ENCODE measurements at regions not wholly inside any gene's neighbourhood (a gene's known extent, or its start where the extent isn't known, plus 50 kb on each side); places are given as distances from the start of the nearest gene placed in this dataset.
"Not testable (repeated sequence)": the region's sequence is repeated elsewhere in the genome, so short reads cannot be mapped to it uniquely, and the experiment has no call there.

DNA sequence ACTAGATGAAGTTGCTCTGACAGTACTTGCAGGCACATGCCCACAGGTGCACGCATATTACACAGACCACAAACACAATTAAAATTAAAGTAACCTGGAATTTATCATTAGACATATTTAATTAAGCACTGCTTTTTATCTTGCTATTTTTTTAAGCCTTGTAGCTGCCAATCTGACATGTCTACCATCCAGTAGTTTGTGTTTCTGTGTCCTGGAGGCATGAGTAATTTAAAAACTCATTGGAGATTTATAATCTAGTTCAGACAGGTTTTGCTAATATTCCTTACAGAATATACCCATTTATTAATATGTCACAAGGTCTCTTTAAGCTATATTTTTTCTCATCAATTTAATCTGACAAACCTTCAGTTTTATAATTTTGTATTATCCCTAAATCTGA lies 445.0 kb upstream of the KLF6 start:
- no peak for DNase-seq (ENCODE audit: low read depth)

- no peak for DNase-seq (ENCODE audit: low read depth)
These were observed 444.1 kb upstream of the KLF6 start for GRCh38 chr10:4229106-4229505.

DNA sequence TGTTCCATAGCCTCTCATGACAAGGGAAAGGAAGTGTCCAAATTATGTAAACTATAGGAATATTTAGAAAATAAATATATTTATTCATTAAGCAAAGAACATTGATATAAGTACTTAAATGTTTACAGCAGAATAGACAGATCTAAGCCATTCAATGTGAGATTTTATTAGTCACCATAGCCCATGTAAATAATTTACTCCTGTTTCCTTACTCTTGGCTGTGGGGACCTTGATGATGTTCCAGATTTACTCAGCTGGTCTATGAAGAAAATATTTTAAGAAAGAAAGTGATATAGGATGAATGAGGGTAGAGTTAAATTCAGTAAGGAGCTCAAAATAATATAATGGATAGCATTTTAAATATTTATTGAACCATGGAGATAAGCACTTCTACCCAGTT lies 442.6 kb upstream of the KLF6 start:
- DNase-seq (ENCODE audit: low read depth): no peak

DNA sequence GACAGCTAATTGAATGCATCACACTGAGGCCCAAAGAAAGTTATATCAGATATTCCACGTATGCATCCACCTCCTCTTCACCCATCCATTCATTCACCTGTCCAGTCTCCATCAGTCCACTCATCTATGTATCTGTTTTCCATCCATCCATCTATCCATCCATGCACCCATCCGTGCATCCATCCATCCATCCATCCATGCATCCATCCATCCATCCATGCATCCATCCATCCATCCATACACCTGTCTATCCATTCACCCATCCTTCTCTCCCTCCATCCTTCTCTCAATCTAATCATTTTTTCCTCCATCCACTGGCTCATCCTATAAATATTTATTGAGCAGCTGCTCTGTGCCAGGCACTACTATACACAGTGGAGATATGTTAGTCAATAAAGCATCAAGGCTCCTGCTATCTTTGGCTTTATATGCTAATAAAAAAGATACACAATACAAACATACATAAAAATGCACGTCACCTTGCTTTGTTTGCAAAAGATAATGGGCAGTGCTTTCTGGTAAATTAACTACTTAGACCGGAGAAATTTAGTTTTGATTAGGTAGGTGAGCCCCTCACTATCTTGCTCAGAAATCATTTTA lies 442.0 kb upstream of the KLF6 start:
- DNase-seq (ENCODE audit: low read depth): no peak

GRCh38 chr10:4224178-4224577 lies 439.2 kb upstream of the KLF6 start:
- no peak for DNase-seq (ENCODE audit: low read depth)

DNA sequence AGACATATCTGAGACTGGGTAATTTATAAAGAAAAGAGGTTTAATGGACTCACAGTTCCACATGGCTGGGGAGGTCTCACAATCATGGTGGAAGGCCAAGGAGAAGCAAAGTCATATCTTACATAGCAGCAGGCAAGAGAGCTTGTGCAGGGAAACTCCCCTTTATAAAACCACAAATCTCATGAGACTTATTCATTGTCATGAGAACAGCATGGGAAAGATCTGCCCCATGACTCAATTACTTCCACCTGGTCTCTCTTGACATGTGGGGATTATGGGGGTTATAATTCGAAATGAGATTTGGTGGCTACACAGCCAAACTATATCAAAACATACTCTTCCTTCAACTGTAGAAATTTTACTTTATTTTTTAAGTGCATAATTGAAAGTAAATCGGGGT lies 436.3 kb upstream of the KLF6 start:
- not testable (repeated sequence) for DNase-seq (ENCODE audit: low read depth)

DNA sequence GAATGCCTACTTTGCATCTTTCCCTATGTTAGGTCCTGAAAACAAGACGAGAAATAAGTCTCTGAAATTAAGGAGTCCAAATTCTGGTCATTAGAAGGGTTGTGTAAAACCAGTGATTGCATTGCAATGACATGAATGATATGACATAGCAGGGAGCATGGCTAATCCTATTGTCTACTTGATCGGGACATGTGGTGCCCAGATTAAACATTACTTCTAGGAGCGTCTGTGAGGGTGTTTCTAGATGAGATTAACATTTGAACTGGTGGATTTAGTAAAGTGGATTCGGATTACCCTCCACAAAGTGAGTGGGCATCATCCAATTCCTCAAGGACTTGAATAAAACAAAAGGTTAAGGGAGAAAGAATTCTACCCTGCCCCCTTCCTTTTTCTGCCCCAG lies 434.9 kb upstream of the KLF6 start:
- DNase-seq (ENCODE audit: low read depth): no peak

GRCh38 chr10:4217653-4218052 lies 432.6 kb upstream of the KLF6 start:
- DNase-seq (ENCODE audit: low read depth): no peak

- no peak for DNase-seq (ENCODE audit: low read depth)
These were observed 432.2 kb upstream of the KLF6 start for GRCh38 chr10:4217187-4217586.

- DNase-seq (ENCODE audit: low read depth): no peak
These were observed 431.7 kb upstream of the KLF6 start for GRCh38 chr10:4216726-4217125.

DNA sequence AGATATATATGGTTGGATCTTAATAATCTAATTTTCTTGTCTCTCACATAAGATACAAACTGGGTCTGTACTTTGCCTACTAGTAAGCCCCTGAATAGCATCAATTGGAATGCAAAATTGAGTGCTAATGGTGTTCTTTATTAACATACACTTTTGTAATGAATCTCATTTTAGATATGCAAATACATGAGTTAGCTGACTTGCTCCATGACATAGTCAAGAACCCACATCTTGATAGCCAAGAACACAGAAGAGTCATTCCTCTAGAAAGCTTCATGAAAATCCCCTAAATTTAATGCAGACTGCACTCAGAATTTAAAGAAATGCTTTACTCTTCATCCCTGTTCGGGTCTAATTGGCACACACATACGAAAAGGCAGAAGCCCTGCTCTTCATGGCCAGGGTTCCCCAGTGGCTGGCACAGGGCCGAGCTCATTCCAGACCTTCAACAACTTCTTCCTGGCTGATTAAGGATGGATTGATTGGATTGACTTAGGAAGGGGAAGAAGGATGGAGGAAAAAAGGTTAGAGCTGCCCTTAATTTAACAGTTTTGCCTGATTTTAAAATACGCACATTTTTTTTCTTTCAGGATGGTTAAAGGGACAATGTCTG lies 431.1 kb upstream of the KLF6 start:
- DNase-seq (ENCODE audit: low read depth): no peak

DNA sequence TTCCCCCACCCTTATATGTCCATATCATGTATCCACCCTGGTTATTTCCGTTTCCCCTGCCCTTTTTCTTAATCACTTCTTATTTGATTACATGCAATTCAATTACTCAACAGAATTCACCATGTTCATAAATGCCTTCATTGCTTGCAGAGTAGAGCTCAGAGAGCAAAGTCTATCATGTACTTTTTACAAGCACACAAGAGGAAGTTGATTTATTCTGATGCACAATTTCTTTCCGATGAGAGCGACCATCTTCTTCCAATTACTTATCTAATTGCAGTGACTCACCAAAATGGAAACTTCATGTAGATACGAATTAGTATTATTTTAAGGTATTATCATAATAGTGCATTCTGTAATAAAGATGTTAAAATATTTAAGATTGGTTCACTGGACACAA lies 430.5 kb upstream of the KLF6 start:
- no peak for DNase-seq (ENCODE audit: low read depth)

DNA sequence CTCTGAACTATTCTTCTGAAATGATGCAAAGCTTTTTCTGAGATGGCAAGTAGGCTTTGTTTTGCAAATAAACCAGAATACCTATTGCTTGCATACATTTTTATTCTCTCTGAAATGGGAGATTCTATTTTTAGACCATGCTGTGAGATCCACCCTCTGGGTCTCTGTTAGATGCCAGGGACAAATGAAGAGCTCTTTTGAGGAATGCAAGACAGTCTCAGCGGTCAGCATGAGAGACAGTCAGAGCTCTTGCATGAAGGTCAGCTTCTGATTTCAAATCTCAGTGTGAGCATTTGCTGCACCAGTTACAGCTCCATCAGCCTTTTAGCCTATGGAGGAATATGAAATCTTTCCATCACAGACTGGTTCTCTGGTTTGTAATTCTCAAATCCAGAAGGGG lies 429.9 kb upstream of the KLF6 start:
- no peak for DNase-seq (ENCODE audit: low read depth)

GRCh38 chr10:4213441-4213840 lies 428.4 kb upstream of the KLF6 start:
- DNase-seq (ENCODE audit: low read depth): no peak

GRCh38 chr10:4212111-4212630 lies 427.2 kb upstream of the KLF6 start:
- DNase-seq (ENCODE audit: low read depth): no peak

- no peak for DNase-seq (ENCODE audit: low read depth)
These were observed 423.5 kb upstream of the KLF6 start for GRCh38 chr10:4208499-4208898.

DNA sequence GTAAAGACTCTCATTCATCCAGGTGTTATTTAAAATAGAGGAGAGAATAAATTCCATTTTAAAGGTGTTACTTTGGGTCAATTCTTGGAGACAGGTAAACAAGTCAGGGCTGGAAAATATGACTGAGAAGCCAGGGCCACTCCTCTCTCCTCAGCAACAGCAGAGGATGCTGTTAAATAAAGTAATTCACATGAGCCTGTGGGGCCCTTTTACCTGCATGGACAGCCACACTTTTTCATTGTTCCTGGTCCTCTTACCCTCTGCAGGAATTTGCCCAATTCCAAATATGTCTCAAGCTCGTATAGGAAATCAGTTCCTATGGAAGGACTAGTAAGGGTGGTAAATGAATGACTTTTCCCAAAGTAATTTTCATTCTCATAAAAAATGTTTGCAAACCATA lies 420.1 kb upstream of the KLF6 start:
- no peak for DNase-seq (ENCODE audit: low read depth)

DNA sequence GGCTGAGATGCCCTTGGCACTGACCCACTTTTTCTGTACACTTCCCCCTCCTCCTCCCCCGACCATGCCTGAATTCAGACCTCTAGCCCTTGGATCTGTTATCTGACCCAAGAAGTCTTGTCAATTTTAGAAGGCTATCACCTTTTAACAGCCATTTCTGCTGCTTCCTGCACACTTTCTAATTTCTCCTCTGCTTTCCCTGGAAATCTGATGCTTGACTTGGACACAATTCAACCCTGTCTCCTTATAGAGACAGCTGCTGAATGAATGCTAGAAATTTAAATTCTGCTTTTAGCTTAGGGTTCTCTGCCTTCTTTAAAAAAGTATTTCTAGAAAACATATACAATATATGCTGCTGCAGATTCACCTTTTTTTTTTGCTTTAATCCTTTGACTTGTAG lies 417.9 kb upstream of the KLF6 start:
- DNase-seq (ENCODE audit: low read depth): no peak

DNA sequence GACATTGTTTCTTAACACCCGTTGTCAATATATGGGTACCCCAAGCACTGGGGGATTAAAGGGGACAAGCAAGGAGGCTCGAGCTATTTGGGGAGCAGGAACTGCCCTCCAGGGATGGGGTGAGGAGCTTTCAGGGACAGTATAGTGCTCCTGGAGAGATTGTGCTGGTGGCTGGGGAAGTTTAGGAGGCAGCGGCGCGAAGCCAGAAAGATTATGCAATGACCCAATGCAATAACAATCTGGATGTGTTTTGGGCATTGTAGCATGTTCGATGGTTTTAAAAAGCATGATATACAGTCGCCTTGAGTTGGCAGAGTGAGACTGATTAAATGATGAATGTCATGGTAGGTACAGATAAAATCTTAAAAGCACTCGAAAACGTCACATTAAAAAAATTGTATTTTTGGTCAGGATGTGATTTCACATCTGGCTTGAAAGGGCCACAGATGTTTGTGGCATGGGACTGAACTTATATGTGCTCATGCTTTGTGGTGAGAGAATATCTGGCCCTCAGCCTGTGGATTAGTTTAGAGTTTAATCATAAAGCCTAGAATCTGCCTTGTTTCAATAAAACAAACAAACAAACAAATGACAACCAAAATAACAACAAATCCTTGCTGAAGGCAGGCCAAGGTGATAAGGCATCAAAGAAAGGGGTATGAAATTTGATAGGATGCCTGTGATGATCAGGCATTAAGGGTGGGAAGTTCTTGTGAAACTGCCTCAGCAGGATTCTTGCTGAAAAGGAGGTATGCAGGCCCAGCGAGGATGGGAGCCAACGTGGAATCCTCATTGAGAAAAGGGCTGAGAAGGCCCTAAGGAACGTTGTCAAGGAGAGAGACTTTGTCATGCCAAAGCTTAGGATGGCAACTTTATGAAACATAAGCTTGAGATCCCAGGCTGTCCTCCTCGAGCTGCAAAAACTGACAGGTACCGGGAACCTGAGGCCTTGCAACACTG lies 417.1 kb upstream of the KLF6 start:
- DNase-seq (ENCODE audit: low read depth): no peak

- no peak for DNase-seq (ENCODE audit: low read depth)
These were observed 414.2 kb upstream of the KLF6 start for GRCh38 chr10:4199196-4199595.

- DNase-seq (ENCODE audit: low read depth): no peak
These were observed 413.2 kb upstream of the KLF6 start for GRCh38 chr10:4198216-4198615.

GRCh38 chr10:4197676-4198075 lies 412.7 kb upstream of the KLF6 start:
- DNase-seq (ENCODE audit: low read depth): no peak

DNA sequence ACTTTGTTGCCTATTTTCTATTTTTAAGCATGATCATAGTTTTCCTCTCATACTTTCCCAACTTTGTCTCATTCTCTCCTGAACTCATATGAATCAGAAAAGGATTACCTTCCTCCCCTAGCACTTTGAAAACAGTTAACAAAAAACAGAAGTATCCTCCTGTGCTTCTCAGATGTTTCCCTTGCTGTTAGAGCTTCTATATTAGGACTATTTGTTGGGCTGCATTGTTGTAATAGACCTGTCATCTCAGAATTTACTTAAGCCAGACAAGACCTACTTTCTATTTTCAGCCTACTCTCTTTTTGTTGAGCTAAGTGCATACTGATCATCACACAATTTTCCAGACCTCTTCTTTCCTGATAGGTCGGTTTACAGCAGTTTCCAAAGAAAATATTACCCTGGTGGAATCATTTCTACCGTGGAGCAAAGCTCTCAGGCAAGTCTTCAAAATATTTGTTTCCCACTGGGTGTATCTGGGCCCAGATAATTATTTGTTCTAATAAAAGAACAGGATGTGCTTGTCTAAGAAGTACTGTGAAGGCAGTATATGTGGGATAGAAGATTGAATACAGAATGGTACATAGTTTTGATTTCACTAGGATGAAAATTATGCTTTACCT lies 411.9 kb upstream of the KLF6 start:
- no peak for DNase-seq (ENCODE audit: low read depth)

Measured in stimulated activated CD4-positive, alpha-beta T cell treated with anti-CD3 and anti-CD28 coated beads, Interleukin-2, amount 100 ng/mL, for 4 hours (primary cell).